HCT116 (cell line): ENCODE measurements at regions not wholly inside any gene's neighbourhood (a gene's known extent, or its start where the extent isn't known, plus 50 kb on each side); places are given as distances from the start of the nearest gene placed in this dataset.

Source experiments
- EZH2 ChIP-seq: fragments of 200-600 bp; sonication (generic); IDR thresholded peaks from 2 replicates; pipeline ENCODE4 v1.6.1; 2017; ENCODE audit warnings: antibody characterized with exemption, mixed run types
- MAX ChIP-seq: IDR thresholded peaks from 2 replicates; pipeline ENCODE4 v1.6.1; 2012
- POLR2A ChIP-seq: IDR thresholded peaks from 2 replicates; pipeline ENCODE4 v1.7.0; 2011; ENCODE audit warnings: borderline replicate concordance; ENCODE audit not compliant: insufficient read depth, insufficient read length; ENCODE audit errors: extremely low read depth
- POLR2AphosphoS5 ChIP-seq: IDR thresholded peaks from 2 replicates; pipeline ENCODE4 v1.6.1; 2011; ENCODE audit warnings: mild to moderate bottlenecking, low read depth, low read length, moderate library complexity
- RAD21 ChIP-seq: IDR thresholded peaks from 2 replicates; pipeline ENCODE4 v1.6.1; 2012; ENCODE audit warnings: low read depth, mild to moderate bottlenecking
- SP1 ChIP-seq: IDR thresholded peaks from 2 replicates; pipeline ENCODE4 v1.6.1; 2012; ENCODE audit warnings: low read depth
- TCF7L2 ChIP-seq: IDR thresholded peaks from 2 replicates; pipeline ENCODE4 v1.7.0; 2011; ENCODE audit warnings: borderline replicate concordance, inconsistent platforms; ENCODE audit not compliant: insufficient read depth, insufficient read length; ENCODE audit errors: extremely low read depth
- TF ChIP-seq, protein P1 (sequence below), 3 experiments: fragments of 200-600 bp in 1 of 3; sonication (generic) in 1 of 3; IDR thresholded peaks in 2 of 3; conservative IDR thresholded peaks in 1 of 3; 2 replicates each; pipeline ENCODE4 v1.5.1; 2012 to 2017; ENCODE audit warnings: low read depth in 2 of 3, low read length in 2 of 3, antibody characterized with exemption in 1 of 3, borderline replicate concordance in 1 of 3, control low read depth in 1 of 3, mild to moderate bottlenecking in 1 of 3, mixed read lengths in 1 of 3, mixed run types in 1 of 3, moderate library complexity in 1 of 3; ENCODE audit not compliant: insufficient read depth in 1 of 3

DNA sequence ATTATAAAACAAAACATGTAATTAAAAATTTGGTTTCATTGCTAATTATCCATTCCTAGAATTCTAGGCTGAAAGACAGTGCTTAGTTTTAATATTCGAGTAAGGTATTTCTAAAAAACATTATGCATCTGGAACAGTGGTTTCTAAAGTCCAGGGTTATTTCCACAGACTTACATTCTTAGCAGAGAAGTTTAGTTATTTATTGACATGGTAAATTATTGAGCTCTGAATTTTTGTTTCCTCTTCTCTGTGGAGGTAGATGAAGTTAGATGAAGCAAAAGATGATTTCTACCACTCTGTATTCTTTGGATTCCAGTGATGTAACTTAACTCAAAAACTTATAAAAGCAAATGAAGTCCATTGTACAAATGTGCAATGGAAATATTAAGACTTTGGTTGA, 709.4 kb downstream of the MRPL39 start:
- TF ChIP-seq POLR2A (no peak), MAX (no peak), SP1 (no peak), RAD21 (no peak), POLR2AphosphoS5 (no peak), TCF7L2 (no peak), EZH2 (no peak)
- TF ChIP-seq, protein P1, sequence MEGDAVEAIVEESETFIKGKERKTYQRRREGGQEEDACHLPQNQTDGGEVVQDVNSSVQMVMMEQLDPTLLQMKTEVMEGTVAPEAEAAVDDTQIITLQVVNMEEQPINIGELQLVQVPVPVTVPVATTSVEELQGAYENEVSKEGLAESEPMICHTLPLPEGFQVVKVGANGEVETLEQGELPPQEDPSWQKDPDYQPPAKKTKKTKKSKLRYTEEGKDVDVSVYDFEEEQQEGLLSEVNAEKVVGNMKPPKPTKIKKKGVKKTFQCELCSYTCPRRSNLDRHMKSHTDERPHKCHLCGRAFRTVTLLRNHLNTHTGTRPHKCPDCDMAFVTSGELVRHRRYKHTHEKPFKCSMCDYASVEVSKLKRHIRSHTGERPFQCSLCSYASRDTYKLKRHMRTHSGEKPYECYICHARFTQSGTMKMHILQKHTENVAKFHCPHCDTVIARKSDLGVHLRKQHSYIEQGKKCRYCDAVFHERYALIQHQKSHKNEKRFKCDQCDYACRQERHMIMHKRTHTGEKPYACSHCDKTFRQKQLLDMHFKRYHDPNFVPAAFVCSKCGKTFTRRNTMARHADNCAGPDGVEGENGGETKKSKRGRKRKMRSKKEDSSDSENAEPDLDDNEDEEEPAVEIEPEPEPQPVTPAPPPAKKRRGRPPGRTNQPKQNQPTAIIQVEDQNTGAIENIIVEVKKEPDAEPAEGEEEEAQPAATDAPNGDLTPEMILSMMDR (IDR thresholded peaks at IDR 0.05 in 2 of 3, conservative IDR thresholded peaks at IDR 0.05 in 1 of 3; ENCODE audit: borderline replicate concordance in 1 of 3, insufficient read depth in 1 of 3, low read depth in 2 of 3, low read length in 2 of 3), result no peak
